Middle frontal gyrus (tissue), 1 donor: ENCODE measurements at regions not wholly inside any gene's neighbourhood (a gene's known extent, or its start where the extent isn't known, plus 50 kb on each side); places are given as distances from the start of the nearest gene placed in this dataset.
A peak's percentile ranks its signal among the peaks of the same experiment; 100 is the strongest.
"Not testable (repeated sequence)": the region's sequence is repeated elsewhere in the genome, so short reads cannot be mapped to it uniquely, and the experiment has no call there.

Source experiments
- DNase-seq: peaks from one replicate; pipeline ENCODE4 v3.0.0-alpha.2; 2015; ENCODE audit warnings: low spot score; ENCODE audit errors: extremely low spot score

DNA sequence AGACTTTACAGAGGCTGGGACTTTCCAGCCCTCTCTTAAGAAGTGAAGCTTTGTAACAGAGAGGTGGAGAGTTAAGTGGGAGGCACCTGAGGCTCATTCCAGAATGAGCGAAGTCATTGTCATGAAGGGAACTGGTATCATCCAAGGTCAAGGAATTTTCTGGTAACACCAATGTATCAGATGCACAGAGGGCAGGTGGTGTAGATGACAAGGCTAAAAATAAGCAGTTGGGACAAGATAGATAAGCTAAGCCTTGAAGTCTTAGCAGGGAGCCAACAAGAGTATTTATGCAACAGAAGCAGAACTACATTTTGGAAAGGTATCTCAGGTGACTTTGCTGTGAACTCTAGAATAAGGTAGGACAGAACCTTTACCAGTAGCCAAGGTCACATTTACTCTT is 257.0 kb upstream of the AUTS2 start:
- no peak for DNase-seq

DNA sequence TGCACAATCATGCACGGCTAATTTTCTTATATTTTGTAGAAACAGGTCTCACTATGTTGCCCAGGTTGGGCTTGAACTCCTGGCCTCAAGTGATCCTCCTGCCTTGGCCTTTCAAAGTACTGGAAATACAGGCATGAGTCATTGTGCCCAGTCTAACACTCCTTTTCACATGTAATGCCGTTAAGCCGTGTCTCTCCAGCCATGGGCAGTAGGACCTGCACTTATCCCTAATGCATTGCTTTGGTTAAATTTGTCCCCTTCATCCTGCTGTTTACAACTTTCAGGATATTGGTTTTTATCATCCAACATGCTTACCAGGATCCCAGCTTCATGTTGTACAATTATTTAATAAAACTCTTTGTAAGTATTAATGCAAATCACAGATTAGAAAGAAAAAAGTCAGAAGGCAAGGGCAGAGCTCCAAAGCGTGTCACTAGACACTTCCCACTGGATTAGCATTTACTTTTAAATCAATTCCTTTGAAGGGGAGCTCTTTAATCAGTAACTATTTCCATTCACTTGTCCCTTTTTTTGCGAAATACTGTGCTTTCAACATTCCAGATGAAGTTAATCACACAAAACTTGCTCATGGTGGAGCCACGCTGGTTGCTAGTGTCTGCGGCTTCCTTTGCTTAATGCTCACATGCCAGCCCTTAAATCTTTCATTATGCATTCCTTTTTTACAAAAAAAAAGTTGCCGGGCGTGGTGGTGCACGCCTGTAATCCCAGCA is 256.0 kb upstream of the AUTS2 start:
- DNase-seq: no peak

DNA sequence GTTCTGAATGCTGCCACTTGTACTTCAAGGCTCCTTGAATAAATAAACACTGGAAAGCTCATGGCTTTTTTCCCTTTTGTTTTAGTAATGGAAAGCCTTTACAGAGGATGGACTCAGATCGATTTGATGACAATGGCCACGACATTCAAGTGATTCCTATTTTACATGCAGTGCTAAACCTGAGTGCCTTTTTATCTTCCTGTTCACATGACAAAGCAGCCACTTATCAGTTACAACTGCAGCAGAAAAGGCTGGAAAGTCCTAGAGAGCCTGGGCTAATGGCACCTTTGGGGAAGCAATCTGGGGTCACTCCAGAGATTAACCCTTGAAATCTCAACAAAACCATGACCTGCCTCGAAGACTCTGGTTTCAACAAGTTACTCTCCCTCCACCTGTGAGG is 249.0 kb upstream of the AUTS2 start:
- DNase-seq: no peak

DNA sequence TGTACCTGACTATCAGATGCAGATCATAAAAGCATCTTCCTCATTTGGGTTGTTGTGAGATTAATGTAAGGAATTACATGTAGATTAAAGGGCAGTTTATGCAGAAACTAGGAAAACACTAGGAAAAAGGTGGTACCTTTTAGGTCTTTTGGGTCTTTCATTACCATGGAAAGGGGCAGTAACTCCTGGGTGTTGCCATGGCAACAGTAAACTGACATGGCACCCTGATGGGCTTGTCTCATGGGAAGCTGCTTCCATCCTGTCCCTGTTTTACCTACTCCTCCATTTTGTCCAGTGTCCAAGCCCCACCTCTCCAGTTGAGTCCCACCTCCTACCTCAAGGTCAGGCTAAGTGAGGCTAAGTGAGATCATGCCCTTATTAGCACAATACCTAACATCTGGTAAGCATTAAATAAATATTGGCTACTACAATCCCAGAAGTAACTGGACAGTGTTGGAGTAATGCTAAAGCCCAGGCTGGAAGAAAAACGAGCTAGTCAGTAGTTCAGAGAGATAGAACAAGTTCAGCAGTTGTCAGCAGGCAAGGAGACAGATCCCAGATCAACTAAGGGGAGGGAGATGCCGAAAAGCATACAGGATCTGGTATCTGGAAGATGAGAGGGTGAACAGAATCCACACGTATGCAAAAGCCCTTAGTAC is 240.0 kb upstream of the AUTS2 start:
- no peak for DNase-seq

DNA sequence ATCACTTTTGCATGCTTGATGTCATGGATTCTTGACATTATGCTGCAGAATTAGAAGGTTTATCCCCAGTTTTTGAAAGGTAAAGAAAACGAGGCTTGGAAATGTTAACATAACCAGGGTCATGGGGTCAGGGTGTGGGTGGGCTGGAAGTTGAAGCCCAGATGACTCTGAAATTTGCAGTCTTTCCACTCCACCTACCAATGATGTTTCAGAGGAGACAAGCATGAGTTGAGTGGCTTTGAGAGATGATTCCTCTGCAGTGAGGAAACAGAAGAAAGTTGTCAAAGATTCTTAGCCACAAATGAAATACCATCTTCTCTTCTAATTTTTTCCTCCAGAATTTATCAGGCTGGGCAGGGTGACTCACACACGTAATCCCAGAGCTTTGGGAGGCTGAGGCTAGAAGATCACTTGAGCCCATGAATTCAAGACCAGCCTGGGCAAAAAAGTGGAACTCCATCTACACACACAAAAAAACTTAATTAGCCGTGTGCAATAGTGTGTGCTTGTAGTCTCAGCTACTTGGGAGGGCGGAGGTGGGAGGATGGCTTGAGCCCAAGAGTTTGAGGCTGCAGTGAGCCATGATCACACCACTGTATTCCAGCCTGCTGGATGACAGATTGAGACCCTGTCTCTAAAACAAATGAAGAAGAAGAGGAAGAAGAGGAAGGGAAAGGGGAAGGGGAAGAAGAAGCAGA is 239.1 kb upstream of the AUTS2 start:
- DNase-seq: no peak

- DNase-seq: no peak
Measured at GRCh38 chr7:69360913-69361312, 237.4 kb upstream of the AUTS2 start.

DNA sequence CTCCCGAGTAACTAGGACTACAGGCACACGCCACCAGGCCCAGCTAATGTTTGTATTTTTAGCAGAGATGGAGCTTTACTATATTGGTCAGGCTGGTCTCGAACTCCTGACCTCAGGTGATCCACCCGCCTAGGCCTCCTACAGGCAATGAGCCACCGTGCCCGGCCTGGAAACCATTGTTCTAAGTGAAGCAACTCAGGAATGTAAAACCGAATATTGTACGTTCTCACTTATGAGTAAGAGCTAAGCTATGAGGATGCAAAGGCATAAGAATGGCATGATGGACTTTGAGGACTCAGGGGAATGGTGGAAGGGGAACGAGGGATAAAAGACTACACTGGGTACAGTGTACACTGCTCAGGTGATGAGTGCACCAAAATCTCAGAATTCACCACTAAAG is 235.1 kb upstream of the AUTS2 start:
- no peak for DNase-seq

- DNase-seq: no peak
Measured at GRCh38 chr7:69364813-69365643, 233.2 kb upstream of the AUTS2 start.

GRCh38 chr7:69365651-69366192 is 232.6 kb upstream of the AUTS2 start:
- no peak for DNase-seq

GRCh38 chr7:69367780-69368179 is 230.5 kb upstream of the AUTS2 start:
- no peak for DNase-seq

GRCh38 chr7:69373171-69374043 is 224.9 kb upstream of the AUTS2 start:
- DNase-seq: no peak

DNA sequence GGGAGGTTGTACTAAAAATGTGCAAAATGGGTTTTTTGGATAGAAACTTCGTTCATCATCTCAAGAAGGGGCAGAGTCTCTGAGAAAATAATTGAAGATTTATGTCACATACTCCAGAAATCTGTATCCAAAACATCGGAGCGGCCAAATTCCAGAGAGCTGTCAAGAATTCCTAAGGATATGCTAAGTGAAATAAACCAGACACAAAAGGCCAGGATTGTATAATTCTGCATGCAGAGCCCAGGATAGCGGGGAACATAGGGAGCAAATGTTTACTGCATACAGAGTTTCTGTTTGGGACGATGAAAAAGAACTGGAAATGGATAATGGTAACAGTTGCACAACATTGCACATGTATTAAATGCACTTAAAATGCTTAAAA is 224.2 kb upstream of the AUTS2 start:
- DNase-seq: no peak

DNA sequence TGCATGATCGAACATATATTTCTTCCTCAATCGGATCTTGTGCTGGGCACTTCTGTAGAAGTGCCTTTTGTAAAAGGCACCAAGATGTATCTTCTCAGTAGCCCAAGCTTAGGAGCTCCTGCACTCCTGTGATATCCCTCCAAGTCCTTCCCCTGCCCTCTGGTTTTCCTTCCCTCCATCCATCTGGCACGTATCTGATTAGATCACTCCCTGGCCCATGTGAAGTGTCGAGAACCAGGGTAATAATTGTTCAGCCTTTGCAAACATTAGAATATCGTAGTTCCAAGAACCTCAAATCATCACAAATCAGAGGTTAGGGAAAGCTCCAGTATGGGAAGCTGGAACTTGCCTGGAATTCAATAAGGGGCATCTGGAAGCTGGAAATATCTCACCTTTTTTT is 221.1 kb upstream of the AUTS2 start:
- DNase-seq: no peak

GRCh38 chr7:69388452-69389137 is 209.7 kb upstream of the AUTS2 start:
- no peak for DNase-seq

- DNase-seq: no peak
Measured at GRCh38 chr7:69389216-69389615, 209.1 kb upstream of the AUTS2 start.

GRCh38 chr7:69393912-69394311 is 204.4 kb upstream of the AUTS2 start:
- DNase-seq: not testable (repeated sequence)

DNA sequence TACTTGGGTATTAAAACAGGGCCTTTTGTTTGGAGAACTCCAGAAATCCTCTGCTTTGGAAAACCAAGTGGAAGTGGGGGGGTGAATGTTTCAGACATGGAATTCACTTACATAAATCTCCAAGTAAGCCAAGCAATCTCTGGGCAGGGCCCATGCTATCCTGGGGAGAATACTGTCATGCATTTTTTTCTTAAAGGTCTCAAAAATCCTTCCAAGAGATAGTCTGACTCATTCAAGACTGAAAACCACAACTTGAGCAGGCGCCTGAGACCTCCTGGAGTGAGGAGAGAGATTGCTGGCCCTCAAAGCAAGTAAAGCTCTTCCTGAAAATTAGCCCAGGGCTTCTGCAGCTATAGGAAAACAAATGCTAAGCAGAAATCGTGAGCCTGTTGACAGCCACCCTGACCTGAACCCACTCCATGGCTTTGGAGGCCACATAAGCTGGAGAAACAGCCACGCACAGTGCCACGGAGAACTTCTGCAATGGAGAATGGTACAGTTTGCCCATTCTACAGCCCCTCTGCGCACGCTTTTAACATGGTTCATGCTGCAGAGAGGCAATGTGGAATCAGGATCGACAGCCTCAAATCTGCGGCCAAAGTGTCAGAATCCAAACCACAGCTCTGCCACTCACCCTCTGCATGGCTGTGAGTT is 203.1 kb upstream of the AUTS2 start:
- DNase-seq: no peak

GRCh38 chr7:69398986-69399385 is 199.3 kb upstream of the AUTS2 start:
- no peak for DNase-seq

DNA sequence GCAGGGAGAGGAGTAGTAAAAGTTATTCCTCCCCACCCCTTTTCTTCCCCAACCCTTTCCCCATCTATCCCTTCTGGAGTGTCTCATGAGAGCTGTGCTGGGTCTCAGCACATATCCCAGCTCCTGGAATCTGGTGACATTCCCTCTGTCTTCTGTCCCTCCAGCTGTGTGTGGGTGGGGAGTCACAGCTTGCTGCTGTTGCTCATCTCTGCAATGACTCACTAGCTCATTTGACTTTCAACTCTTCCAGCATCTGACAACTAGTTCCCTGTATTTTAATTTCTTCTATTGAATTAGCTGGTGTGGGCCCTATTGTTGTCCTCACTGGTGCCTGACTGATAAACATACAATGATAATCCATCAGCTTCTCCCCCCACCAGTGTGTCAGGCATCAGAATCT is 198.9 kb upstream of the AUTS2 start:
- DNase-seq: peak; percentile 53
